PFSK-1 (cell line): ENCODE measurements at regions not wholly inside any gene's neighbourhood (a gene's known extent, or its start where the extent isn't known, plus 50 kb on each side); places are given as distances from the start of the nearest gene placed in this dataset.

Source experiments
- FOXP2 ChIP-seq: optimal IDR thresholded peaks from 2 replicates; pipeline ENCODE3; 2011; ENCODE audit warnings: borderline replicate concordance, control low read depth, inconsistent platforms; ENCODE audit not compliant: insufficient read depth; ENCODE audit errors: extremely low read length, extremely low read depth
- POLR2AphosphoS5 ChIP-seq: IDR thresholded peaks from 2 replicates; pipeline ENCODE4 v1.6.1; 2012; ENCODE audit warnings: low read depth, mild to moderate bottlenecking, control low read depth, low read length, moderate library complexity
- SIN3A ChIP-seq: IDR thresholded peaks from 2 replicates; pipeline ENCODE4 v1.6.1; 2012; ENCODE audit warnings: mild to moderate bottlenecking, low read length, moderate library complexity, borderline replicate concordance; ENCODE audit not compliant: insufficient read depth
- TAF1 ChIP-seq: IDR thresholded peaks from 2 replicates; pipeline ENCODE4 v1.6.1; 2012; ENCODE audit warnings: low read length, control low read depth, borderline replicate concordance; ENCODE audit not compliant: insufficient read depth
- TF ChIP-seq, protein P1 (sequence below), 2 experiments: IDR thresholded peaks; 2 replicates each; pipeline versions ENCODE4 v1.6.1 to v1.8.0; 2011 to 2012; ENCODE audit warnings: low read depth in 2 of 2, low read length in 2 of 2, control low read depth in 1 of 2, inconsistent platforms in 1 of 2, mild to moderate bottlenecking in 1 of 2, moderate library complexity in 1 of 2; ENCODE audit not compliant: insufficient read depth in 1 of 2

DNA sequence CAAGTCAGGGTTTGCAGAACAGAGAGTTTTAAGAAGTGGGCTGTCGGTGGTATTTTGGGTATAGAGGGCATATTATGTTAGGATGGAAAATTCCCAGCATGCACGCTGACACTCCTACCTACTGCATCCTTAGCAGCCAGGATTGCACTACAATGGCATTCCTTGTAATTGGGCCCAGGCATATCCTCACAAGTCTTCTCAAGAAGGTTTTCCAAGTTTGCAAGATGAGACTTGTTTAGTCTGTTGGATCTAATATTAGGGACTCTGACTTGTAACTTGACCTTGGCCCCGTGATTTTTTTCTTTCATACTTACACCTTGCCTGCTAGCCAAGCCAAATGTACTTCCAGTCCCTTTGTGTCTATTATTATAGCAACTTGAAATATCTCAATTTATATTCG, 335.7 kb upstream of the HTR2A start:
- TF ChIP-seq FOXP2 = no peak
- TF ChIP-seq, protein P1, sequence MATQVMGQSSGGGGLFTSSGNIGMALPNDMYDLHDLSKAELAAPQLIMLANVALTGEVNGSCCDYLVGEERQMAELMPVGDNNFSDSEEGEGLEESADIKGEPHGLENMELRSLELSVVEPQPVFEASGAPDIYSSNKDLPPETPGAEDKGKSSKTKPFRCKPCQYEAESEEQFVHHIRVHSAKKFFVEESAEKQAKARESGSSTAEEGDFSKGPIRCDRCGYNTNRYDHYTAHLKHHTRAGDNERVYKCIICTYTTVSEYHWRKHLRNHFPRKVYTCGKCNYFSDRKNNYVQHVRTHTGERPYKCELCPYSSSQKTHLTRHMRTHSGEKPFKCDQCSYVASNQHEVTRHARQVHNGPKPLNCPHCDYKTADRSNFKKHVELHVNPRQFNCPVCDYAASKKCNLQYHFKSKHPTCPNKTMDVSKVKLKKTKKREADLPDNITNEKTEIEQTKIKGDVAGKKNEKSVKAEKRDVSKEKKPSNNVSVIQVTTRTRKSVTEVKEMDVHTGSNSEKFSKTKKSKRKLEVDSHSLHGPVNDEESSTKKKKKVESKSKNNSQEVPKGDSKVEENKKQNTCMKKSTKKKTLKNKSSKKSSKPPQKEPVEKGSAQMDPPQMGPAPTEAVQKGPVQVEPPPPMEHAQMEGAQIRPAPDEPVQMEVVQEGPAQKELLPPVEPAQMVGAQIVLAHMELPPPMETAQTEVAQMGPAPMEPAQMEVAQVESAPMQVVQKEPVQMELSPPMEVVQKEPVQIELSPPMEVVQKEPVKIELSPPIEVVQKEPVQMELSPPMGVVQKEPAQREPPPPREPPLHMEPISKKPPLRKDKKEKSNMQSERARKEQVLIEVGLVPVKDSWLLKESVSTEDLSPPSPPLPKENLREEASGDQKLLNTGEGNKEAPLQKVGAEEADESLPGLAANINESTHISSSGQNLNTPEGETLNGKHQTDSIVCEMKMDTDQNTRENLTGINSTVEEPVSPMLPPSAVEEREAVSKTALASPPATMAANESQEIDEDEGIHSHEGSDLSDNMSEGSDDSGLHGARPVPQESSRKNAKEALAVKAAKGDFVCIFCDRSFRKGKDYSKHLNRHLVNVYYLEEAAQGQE (IDR thresholded peaks at IDR 0.05; ENCODE audit: insufficient read depth in 1 of 2, low read depth in 2 of 2, low read length in 2 of 2) = no peak
- no peak for TF ChIP-seq POLR2AphosphoS5
- no peak for TF ChIP-seq SIN3A
- no peak for TF ChIP-seq TAF1

GRCh38 chr13:47230155-47230554, 333.3 kb upstream of the HTR2A start:
- TF ChIP-seq, protein P1 (IDR thresholded peaks at IDR 0.05; ENCODE audit: insufficient read depth in 1 of 2, low read depth in 2 of 2, low read length in 2 of 2) = no peak
- TF ChIP-seq SIN3A (no peak), POLR2AphosphoS5 (no peak), TAF1 (no peak), FOXP2 (no peak)

DNA sequence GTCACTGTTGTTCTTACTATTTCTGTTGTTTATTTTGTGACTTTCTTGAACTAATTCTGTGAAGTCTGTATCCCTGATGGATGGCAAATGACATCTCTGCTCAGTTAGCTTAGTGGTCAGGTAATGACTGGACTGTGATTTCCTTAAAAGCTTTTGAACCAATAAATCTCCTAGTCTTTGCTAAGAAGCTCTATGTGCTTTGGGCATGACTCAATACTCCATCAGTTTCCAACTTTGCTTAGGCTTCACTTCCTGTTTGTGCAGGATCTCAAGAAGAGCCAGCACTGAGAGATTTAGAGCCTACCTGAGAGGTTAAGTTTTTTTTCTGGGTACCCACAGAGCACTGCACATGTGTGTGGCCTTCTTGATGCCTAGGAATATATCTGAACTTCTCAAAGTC, 329.7 kb upstream of the HTR2A start:
- TF ChIP-seq, protein P1 (IDR thresholded peaks at IDR 0.05; ENCODE audit: insufficient read depth in 1 of 2, low read depth in 2 of 2, low read length in 2 of 2) = no peak
- TF ChIP-seq FOXP2 (no peak), SIN3A (no peak), TAF1 (no peak), POLR2AphosphoS5 (no peak)

GRCh38 chr13:47220453-47221140, 323.7 kb upstream of the HTR2A start:
- TF ChIP-seq, protein P1 (IDR thresholded peaks at IDR 0.05; ENCODE audit: insufficient read depth in 1 of 2, low read depth in 2 of 2, low read length in 2 of 2) = no peak
- TF ChIP-seq TAF1 (no peak), SIN3A (no peak), FOXP2 (no peak), POLR2AphosphoS5 (no peak)

DNA sequence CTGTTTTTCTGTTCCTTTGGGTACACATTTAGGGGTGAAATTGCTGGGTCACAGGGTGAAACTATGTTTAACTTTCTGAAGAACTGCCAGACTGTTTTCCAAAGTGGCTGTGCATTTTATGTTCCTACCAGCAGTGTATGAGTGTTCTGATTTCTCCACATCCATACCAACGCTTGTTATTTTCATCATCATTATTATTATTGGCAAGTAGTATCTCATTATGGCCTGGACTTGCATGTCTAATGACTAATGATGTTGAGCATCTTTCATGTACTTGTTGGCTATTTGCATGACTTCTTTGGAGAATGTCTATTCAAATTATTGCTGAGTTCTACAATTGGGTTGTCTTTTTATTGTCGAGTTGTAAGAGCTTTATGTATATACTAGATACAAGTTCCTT, 321.8 kb upstream of the HTR2A start:
- no peak for TF ChIP-seq SIN3A
- no peak for TF ChIP-seq FOXP2
- no peak for TF ChIP-seq POLR2AphosphoS5
- TF ChIP-seq, protein P1 (IDR thresholded peaks at IDR 0.05; ENCODE audit: insufficient read depth in 1 of 2, low read depth in 2 of 2, low read length in 2 of 2) = no peak
- no peak for TF ChIP-seq TAF1
